ENCODE measurements at regions not wholly inside any gene's neighbourhood (a gene's known extent, or its start where the extent isn't known, plus 50 kb on each side); places are given as distances from the start of the nearest gene placed in this dataset.

DNA sequence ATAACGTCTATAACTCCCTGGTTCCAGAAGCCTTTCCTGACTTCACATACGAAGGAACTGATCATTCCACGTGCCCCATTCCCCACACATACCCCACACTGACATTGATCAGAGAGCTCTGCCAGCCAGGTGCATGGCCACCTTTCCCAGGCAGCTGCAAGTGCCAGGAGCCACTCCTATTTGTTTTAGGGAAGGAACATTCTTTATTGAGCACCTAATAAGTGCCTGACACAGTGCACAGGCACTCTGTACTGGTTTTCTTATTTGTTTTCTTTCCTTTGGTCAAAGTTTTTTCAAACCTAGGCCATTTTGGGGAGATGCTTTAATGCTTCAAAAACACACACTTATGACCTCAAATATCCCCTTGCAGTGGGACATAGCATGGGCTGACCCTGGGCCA is 50.0 kb downstream of the PITPNM2 start:
- no peak for DNase-seq (ENCODE audit: low read depth in 2 of 2, low spot score in 1 of 2)

DNA sequence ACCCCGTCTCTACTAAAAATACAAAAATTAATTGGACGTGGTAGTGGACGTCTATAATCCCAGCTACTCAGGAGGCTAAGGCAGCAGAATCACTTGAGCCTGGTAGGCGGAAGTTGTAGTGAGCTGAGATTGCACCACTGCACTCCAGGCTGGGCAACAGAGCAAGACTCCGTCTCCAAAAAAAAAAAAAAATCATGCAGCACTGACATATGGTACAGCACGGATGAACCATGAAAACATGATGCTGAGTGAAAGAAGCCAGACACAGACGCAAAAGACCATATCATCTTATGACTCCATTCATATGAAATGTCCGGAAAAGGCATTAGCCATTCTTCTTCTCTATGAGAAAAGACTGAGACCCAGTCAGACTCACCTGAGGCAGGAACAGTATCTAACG is 50.4 kb downstream of the PITPNM2 start:
- no peak for DNase-seq (ENCODE audit: low read depth in 2 of 2, low spot score in 1 of 2)

DNA sequence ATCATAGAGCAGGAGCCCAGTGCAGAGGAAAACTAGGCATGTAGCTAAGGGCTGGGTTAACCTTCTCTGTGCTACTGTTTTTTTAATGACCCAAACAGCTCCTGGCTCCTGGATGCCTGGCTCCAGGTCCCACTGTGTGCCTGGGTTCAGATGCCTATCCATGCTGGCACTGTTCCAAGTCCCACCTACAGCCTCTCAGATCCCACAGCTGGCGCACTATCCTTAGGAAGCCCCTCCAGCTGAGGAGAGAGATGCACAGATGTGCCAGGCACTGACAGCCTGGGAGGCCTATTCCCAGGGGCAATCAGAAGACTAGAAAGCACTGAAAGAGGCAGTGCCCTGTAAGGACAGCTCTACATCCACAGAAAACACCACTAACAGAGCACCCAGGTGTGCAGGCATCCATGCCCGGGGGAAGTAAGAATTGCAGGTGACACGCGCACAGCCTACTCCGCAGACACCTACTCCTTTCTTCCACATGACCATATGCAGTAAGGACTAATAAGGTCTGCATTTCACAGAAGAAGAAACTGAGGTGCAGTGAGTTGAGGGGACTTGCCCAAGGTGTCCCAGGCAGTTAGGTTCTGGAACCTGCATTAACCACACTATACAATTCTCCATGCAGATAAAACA is 51.2 kb downstream of the PITPNM2 start:
- DNase-seq (ENCODE audit: low read depth in 2 of 2, low spot score in 1 of 2): no peak

DNA sequence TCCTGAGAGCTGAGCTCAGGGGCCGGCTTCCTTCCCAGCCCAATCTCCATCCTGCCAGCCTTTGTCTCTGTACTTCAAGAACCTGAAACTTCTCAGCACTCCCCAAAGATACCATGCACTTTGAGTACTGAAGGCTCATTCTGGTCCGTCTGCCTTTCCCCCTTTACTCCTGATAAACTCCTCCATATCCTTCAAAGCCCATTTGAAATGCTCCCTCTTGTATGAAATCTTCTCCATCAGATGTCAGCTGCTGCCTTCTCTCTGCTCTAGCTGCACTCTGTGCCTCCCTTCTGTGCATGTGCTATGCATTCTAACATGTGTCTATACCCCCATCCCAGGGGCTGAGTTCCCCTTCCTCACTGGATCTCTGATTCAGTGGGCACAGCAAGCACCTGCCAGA is 52.1 kb downstream of the PITPNM2 start:
- DNase-seq (ENCODE audit: low read depth in 2 of 2, low spot score in 1 of 2): no peak

DNA sequence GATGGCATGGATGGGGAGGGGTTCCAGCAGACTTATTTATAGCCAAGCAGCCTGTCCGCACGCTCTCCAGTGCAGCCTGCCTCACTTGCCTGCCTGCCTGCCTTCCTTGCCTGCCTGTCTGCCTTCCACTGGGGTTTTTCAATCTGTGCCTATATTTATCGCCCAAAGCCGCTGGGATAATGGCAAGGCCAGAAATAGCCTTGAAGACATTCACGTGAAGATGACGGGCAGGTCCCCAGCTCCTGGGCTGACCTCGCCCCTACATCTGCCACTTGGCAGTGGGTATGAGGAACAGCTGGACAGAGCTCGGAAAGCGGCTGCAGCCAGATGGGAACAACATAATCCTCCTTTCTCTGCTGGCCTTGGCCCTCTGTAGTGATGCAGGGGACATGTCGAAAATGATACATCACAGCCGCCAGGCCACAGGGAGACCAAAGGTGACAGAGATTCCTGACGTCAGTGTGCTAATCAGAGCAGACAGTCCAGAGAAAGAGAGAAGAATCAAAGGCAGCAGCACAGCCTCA is 53.3 kb downstream of the PITPNM2 start:
- no peak for DNase-seq (ENCODE audit: low read depth in 2 of 2, low spot score in 1 of 2)

DNA sequence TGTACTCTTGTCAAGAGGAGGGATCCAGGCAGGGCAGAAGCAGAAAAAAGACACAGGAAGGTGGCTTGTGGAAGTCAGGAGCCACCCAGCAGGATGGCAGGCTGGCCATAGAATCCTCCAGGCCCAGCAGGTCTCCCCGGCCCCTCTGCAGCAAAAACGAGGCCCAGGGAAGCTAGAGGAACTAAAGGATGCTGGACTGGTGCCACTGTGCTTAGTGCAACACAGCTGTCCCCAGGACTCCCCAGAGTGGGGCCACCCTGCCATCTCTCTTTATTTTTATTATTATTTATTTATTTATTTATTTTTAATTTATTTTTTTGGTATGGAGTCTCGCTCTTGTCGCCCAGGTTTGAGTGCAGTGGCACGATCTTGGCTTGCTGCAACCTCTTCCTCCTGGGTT is 54.1 kb downstream of the PITPNM2 start:
- no peak for DNase-seq (ENCODE audit: low read depth in 2 of 2, low spot score in 1 of 2)

DNA sequence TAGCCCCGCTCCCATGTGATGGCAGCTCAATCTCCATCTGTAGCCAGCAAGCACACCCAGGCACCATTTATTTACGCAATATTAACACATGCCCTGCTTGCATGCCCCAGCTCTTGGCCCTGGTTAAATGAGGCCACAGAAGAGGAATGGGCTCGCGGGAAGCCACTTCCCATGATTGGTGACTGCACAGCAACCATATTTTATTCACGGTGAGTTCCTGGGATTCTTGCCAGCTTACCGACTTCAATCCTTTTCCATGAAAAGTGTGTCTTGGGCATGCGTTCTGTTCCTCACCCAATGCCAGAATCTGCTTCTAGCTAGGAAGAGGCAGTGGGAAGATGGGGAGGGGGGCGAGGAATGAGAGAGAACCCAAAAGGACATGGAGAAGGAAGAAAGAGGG is 54.7 kb downstream of the PITPNM2 start:
- no peak for DNase-seq (ENCODE audit: low read depth in 2 of 2, low spot score in 1 of 2)

DNA sequence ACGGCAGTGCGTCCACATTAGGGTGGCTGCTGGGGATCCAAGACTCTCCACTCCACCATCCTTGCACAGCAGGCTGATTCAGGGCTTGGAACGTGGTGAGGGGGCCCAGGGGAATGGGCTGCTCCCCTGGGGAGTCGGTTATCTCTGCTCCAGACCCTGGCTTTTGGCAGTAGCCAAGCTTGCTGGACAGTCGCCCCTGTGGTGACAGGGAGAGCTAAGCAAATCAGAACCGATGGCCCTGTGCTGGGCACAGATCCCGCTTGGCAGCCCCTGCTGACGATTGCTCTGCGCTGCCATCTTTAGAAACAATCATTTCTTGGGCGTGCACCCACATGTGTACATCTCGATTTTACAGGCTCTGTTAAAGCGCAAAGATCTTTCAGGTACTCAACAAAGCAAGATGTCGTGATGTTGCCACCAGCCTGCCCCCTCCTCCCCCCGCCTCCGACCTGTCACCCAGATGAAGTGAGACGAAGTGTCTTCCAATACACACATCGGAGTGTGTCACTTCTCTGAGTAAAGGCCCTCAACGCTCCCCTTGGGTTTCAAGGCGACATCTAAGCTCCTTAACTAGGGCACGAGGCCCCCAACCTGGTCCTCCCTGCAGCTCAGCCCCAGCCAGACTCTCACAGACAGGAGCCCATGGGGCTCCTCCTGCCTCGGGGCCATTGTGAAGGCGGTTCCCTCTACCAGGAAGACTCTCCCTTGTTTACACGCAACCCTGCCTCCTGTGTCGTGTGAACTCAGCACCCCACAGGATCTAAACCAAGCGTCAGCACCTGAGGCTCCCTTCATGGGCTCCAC is 55.6 kb downstream of the PITPNM2 start:
- no peak for DNase-seq (ENCODE audit: low read depth in 2 of 2, low spot score in 1 of 2)

DNA sequence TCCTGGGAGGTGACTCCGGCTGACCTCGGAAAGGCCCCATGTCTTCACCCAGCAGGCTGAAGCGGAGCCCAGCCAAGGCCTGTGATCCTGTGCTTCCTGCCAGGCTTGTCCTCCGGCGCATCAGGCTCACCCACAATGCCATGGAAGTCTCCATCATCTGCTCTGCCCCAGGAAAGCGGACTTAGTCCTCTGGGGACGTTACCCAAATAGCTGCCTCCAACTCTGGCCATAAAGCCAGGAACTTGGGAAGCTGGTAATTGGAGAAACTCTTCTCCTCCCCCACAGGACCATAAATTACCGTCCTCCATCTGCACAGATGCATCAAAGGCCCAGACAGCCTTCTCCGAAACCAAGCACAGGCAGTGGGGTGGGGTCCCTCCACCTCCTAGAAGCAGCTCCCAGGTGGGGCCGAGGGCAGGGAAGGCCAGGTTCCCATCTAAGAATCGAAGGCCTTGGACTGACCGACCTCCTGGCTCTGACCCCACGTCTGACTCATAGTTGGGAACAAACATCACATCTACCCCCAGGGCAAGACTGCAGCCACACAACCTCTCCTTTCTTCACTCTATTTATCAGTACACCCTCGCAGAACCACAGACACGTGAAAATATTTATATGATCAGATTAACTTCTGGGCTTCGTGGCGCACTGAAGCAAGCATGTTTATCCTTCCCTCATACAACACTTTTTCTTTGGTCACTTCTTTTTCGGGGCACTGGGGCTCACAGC is 56.4 kb downstream of the PITPNM2 start:
- DNase-seq (ENCODE audit: low read depth in 2 of 2, low spot score in 1 of 2): no peak

DNA sequence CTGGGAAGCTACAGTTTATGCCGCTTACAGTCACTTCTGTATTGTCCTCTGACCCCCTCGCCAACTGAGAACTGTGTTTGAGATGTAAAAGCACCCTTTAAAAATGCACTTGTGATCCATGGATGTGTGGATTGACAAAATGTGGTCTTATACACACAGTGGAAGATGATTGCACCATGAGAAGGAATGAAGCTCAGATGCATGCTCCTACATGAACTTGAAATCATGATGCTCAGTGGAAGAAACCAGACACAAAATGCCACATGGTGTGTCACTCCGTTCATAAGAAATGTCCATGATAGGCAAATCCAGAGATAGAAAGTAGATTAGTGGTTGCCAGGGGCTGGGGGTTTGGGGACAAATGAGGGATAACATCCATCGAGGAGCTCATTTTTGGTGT is 58.0 kb downstream of the PITPNM2 start:
- DNase-seq (ENCODE audit: low read depth in 2 of 2, low spot score in 1 of 2): no peak

DNA sequence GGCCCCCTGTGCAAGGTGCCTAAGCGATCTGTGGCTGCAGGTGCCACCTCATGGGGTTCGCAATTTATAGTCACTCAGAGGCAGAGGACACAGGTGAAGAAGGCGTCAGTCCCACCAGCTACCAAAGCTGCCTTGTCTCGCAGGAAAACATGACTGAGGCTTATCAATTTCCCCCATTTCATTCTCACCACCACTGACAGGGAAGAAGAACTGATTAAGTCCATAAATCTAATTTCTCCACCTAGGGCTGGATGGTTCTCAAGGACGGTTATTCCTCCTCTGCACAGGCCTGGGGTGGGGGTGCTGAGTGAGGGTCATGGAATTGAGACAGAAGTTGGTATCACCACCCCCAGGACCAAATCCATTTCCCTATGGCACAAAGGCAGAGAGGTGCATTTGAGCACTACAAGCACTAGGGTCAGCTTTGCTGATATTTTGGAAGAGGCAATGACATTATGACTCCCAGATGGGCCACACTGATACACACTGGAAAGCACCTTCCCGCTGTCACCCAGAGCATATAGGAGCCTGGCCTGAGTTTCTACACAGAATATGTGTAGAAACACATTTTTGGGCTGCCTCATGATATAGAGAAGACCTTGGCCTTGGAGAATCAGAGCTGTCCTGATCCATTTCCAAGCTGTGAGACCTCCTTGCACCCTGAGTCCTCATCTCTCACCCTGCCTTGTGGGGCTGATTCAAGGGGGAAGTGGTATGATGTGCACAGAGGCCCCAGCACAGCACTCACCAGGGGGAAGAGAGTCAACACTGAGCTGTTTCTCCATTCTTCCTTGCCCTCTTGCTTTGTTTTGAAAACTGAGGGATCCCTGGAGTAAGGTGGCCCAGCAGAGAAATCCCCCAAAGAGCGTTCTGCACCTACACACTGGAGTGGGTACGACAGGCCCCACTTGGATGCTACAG is 59.4 kb downstream of the PITPNM2 start:
- DNase-seq (ENCODE audit: low read depth in 2 of 2, low spot score in 1 of 2): no peak

DNA sequence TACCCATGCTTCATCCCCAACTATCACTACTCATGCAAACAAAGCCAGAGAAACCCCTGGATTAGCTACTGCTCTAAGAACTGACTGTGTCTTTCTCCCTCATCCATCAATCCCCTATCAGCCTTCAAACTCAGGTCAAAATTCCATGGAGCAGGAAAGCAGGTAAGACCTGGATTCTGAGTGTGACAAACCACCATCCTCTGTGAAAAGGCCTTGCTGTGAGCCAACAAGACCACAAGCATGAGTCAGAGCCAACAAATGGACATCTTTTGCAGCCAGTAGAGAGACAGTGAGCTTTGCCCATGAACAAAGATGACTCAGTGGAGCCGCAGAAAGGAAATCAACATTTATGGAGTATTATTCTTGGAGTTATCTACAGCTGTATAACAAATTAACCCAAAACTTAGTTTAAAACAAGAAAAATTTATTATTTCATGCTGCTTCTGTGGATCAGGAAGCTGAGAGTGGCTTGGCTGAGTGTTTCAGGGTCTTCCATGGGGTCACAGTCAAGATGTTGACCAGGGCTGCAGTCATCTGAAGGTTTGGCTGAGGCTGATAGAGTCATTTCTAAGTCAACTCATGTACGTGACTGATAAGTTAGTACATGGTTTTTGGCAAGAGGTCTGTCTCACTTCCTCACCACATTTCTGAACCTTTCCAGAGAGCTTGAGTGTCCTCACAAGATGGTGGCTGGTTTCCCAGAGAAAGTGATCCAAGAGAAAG is 61.1 kb downstream of the PITPNM2 start:
- DNase-seq (ENCODE audit: low read depth in 2 of 2, low spot score in 1 of 2): no peak

DNA sequence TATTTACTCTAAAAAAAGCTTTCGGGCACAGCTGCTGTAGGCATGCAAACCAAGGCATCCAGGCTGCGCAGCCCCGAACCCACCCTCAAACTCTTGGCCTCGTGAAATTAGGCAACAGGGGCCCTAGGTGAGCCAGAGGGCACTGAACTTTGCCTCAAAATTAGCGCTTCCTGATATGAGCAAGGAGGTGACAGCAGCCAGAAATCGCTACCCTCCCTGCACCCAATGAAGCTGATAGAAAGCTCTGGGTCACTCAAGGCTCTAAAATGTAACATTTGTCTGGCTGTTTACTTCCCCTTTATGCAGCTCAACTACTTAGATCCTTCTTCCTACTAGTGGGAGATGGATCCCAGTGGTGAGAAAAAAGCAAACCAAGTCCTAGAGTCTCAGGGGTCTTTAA is 61.8 kb downstream of the PITPNM2 start:
- no peak for DNase-seq (ENCODE audit: low read depth in 2 of 2, low spot score in 1 of 2)

DNA sequence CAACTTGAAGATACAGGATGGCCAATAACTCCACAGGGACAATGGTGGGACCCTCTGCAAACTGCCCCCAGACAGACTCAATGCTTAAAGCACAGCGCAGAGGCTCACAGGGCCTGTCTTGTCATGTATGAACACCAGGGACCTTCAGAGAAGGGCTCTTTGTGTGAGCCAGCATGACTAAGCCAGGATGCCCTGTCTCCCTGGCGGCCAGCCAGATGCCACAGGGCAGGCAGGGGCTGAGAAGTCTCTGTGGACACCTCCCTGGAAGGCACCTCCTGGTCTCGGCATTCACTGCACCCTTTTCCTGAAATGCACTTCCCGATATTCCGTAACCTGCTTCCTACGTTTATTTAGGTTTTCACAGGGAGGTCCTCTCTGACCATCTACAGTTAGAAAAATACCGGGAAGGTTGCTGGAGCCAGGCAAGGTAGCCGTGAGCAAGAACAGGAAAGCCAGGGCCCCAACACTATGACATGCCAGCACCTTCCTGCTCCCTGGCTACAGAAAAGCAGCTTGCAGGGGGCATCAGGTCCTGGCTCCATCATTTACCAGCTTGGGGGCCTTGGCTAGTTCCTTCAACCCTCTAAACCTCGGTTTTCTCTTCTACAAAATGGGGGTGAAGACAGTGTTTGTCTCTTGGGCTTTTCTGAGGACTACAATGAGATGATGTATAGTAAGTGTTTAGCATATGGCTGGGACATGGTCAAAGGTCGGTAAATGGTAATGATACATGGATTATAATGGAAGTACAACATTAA is 65.0 kb downstream of the PITPNM2 start:
- DNase-seq (ENCODE audit: low read depth in 2 of 2, low spot score in 1 of 2): no peak

DNA sequence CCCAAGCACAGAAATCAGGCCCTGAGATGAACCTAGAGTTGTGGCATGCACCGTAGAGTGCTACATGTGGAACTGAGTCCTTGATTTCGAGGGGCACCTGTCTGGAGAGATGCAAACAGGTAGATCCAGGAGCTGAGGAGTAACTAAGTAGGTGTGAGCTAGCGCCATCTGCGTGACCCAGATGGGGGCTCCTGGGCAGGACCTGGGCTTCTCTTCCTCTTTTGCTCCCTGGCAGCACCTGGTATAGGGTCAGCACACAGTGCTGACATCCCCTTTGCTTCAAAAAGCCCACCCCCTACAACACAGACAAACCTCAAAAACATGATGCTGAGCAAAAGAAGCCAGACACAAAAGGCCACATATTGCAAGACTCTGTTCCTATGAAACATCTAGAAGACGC is 65.8 kb downstream of the PITPNM2 start:
- no peak for DNase-seq (ENCODE audit: low read depth in 2 of 2, low spot score in 1 of 2)

DNA sequence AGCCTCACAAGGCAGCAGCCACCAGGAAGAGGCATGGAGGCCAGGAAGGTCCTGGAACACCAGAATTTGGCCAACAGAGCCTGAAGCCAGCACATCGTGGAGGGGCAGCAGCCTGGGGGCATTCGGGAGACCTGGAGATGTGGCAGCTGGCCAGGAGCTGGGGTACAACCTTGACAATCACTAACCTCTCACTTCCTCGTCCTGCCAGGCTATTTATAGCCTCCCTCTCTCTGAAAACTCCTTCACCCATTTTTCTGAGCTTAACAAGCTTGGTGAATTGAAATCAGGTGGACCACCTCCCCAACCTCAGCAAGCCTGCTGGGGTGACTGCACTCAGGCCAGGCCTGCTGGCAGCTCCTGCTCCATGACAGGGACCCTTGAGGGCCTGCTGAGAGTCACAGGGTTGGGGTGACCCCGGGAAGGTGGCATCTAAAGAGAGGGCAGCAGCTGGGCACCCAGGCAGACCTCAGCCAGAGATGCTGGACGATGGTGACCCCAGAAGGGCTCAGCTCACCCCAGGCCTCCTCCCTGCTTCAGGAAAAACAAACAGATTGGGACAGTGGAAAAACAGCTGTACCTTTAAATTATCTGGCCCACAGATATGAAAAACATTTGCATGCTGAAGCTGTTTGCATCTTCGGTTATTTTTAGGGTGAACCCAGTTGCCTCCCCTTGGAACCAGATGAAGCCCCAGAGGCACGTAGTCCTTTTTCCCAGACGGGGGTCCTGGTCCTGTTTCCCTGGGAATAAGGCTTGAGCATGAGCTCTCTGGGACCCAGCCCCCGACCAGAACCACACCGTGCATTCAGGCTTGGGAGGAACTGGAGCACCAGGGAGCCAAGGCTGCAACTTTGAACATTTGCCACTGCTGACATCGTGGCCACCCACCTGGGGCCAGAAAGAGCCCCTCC is 67.0 kb downstream of the PITPNM2 start:
- DNase-seq (ENCODE audit: low read depth in 2 of 2, low spot score in 1 of 2): no peak

DNA sequence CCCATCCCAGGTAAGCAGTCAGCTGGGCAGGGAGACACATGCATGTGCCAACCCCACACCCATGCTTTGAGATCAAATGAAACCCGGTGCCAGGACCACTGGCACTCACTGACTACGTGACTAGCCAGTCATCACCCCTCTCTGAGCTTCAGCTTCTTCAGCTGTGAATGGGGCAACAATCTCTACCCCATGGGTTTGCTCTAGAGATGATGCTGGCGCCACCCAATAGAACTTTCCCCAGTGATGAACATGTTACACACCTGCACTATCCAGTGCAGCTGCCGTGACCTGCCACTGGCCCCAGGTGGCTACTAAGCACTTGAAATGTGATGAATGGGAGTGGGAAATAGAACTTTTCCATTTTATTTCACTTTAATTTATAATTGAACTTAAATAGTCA is 70.3 kb downstream of the PITPNM2 start:
- no peak for DNase-seq (ENCODE audit: low read depth in 2 of 2, low spot score in 1 of 2)

DNA sequence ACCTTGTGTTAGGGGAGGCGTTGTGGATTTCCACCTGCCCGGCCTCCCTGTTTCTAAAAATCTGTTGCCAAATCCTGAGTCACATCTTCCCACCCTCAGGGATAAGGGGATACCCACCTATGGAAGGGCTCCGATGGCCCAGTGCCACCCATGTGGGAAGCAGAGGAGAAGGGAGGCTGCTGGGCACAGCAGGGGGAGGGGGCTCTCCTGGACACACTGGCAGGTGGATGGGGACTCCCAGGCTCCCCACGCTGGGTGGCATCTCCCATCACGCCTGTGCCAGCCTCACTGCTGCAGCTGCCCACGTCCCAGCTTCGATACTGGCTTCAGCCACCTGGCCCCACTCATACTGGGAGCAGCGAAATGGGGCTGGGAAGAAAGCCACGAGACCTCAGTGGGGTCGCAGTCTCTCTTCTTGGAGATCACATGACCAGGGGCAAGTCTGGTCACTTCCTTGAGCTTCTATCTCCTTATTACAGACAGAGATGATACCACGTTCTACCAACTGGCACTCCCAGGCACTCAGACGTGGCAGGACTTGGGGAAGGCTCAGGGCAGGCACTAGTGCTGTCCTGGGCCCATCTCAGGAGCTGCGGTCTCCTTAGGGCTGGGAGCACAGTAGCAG is 72.2 kb downstream of the PITPNM2 start:
- DNase-seq (ENCODE audit: low read depth in 2 of 2, low spot score in 1 of 2): no peak
